ENCODE measurements at regions not wholly inside any gene's neighbourhood (a gene's known extent, or its start where the extent isn't known, plus 50 kb on each side); places are given as distances from the start of the nearest gene placed in this dataset.

DNA sequence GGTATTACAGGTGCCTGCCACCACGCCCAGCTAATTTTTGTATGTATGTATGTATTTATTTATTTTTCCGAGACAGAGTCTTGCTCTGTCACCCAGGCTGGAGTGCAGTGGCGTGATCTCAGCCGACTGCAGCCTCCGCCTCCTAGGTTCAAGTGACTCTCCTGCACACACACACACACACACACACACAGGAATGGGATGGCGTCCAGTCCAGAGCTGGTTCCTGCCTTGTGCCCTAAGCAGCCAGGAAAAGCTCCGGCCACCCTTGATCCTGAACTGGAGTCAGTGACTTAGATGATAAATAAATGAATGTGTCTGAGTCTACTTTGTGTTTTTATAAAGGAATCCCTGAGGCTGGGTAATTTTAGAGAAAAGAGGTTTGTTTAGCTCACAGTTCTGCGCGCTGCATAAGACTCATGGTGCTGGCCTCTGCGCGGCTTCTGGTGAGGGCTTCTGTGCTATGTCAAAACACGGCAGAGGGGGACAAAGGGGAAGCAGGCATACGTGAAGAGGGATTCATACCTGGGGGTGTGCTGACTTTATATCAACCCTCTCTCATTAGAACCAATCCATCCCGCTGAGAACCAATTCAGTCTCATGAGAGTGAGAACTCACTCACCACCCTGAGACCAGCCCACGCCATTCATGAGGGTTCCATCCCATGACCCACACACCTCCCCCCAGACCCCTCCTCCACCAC lies 59.7 kb upstream of the PHLPP1 start:
- intact Hi-C loops (cut with DNase I) = no loop called here
- no peak for ATAC-seq

DNA sequence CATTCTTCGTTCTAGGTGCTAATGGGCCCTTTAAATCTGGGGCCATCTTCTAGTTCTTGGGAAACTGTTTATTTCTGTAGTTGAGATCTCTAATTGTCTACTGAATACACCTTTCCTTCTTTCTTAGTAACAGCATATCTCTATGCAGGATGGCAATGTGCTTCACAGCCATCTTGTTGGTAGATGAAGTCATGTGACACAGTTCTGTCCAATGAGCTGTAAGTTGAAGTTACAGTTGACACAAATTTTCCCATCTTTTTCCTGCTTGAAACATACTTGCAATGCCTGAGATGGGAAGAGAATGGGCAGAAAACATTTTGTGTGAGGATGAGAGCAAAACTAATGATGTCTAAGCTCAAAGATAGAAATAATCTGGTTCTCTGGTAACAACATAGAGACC lies 57.3 kb upstream of the PHLPP1 start:
- no peaks in the 10 kb centered on the region for H3K36me3 ChIP-seq
- H3K27me3 ChIP-seq = no peaks in the 10 kb centered on the region
- 38 to 96% (median 92%) methylated on average over 1 of the region's 1 CpG for WGBS, 4 donors
- no peak overlapping the region for H3K4me3 ChIP-seq
- DNase-seq = no peak
- H3K4me1 ChIP-seq = peaks cover 0 to 12% (median 0%) of the 10 kb centered on the region in 12 donors
- TF ChIP-seq, protein P1, sequence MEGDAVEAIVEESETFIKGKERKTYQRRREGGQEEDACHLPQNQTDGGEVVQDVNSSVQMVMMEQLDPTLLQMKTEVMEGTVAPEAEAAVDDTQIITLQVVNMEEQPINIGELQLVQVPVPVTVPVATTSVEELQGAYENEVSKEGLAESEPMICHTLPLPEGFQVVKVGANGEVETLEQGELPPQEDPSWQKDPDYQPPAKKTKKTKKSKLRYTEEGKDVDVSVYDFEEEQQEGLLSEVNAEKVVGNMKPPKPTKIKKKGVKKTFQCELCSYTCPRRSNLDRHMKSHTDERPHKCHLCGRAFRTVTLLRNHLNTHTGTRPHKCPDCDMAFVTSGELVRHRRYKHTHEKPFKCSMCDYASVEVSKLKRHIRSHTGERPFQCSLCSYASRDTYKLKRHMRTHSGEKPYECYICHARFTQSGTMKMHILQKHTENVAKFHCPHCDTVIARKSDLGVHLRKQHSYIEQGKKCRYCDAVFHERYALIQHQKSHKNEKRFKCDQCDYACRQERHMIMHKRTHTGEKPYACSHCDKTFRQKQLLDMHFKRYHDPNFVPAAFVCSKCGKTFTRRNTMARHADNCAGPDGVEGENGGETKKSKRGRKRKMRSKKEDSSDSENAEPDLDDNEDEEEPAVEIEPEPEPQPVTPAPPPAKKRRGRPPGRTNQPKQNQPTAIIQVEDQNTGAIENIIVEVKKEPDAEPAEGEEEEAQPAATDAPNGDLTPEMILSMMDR (IDR thresholded peaks at IDR 0.05) = no peak
- no peak for TF ChIP-seq POLR2A (IDR thresholded peaks at IDR 0.05)
- no peak overlapping the region for H3K27ac ChIP-seq
- no peak for ATAC-seq
- H3K9me3 ChIP-seq = no peaks in the 10 kb centered on the region
- intact Hi-C loops (cut with DNase I) = no loop called here

More for the DNA sequence above, 59.7 kb upstream of the PHLPP1 start:
- Histone ChIP-seq H3K4me3 (no peak overlapping the region), H3K36me3 (no peaks in the 10 kb centered on the region), H3K4me1 (peaks cover 0 to 14% (median 0%) of the 10 kb centered on the region in 12 donors), H3K27me3 (no peaks in the 10 kb centered on the region), H3K27ac (no peak overlapping the region), H3K9me3 (no peaks in the 10 kb centered on the region)
- TF ChIP-seq POLR2A (IDR thresholded peaks at IDR 0.05) = no peak
- TF ChIP-seq, protein P1 (IDR thresholded peaks at IDR 0.05) = no peak
- 84 to 91% (median 89%) methylated on average over 15 of the region's 15 CpGs for WGBS, 4 donors
- no peak for DNase-seq

GRCh38 chr18:62659698-62660097 lies 55.6 kb upstream of the PHLPP1 start:
- ATAC-seq = no peak
- Histone ChIP-seq H3K9me3 (no peaks in the 10 kb centered on the region), H3K36me3 (no peaks in the 10 kb centered on the region), H3K4me3 (no peak overlapping the region), H3K27ac (no peak overlapping the region), H3K4me1 (peaks cover 0 to 6% (median 0%) of the 10 kb centered on the region in 12 donors), H3K27me3 (no peaks in the 10 kb centered on the region)
- intact Hi-C loops (cut with DNase I) = no loop called here
- WGBS, 4 donors = 84 to 98% (median 87%) methylated on average over 2 of the region's 2 CpGs
- DNase-seq = no peak
- TF ChIP-seq POLR2A (IDR thresholded peaks at IDR 0.05) = no peak
- TF ChIP-seq, protein P1 (IDR thresholded peaks at IDR 0.05) = peak in 1 of 12 donors; percentile 12

GRCh38 chr18:62660691-62661090 lies 54.6 kb upstream of the PHLPP1 start:
- no peak for ATAC-seq
- H3K9me3 ChIP-seq = no peaks in the 10 kb centered on the region
- 86 to 90% (median 87%) methylated on average over 3 of the region's 3 CpGs for WGBS, 4 donors
- H3K4me3 ChIP-seq = no peak overlapping the region
- no peaks in the 10 kb centered on the region for H3K27me3 ChIP-seq
- TF ChIP-seq, protein P1 (IDR thresholded peaks at IDR 0.05) = no peak
- no peak for TF ChIP-seq POLR2A (IDR thresholded peaks at IDR 0.05)
- peaks cover 0 to 6% (median 0%) of the 10 kb centered on the region in 12 donors for H3K4me1 ChIP-seq
- no peak for DNase-seq
- H3K36me3 ChIP-seq = no peaks in the 10 kb centered on the region
- intact Hi-C loops (cut with DNase I) = no loop called here
- H3K27ac ChIP-seq = no peak overlapping the region

All from heart left ventricle (tissue), 16 donors.